Esophagus muscularis mucosa (tissue), 3 donors: ENCODE measurements at regions not wholly inside any gene's neighbourhood (a gene's known extent, or its start where the extent isn't known, plus 50 kb on each side); places are given as distances from the start of the nearest gene placed in this dataset.

ENCODE experiments used
- CTCF ChIP-seq, 3 experiments: fragments of 200-600 bp in 2 of 3; fragments of 450-650 bp in 1 of 3; sonication (generic) in 2 of 3; IDR thresholded peaks; one replicate each; pipeline ENCODE4 v1.5.1; 2017 to 2019; ENCODE audit warnings: antibody characterized with exemption in 3 of 3, mild to moderate bottlenecking in 2 of 3, moderate library complexity in 1 of 3
- POLR2A ChIP-seq: fragments of 450-650 bp; IDR thresholded peaks from one replicate; pipeline ENCODE4 v1.6.1; 2017; ENCODE audit warnings: antibody characterized with exemption, moderate library complexity, mild to moderate bottlenecking, low read depth

- no peak for TF ChIP-seq POLR2A
- no peak for TF ChIP-seq CTCF (IDR thresholded peaks at IDR 0.05)
Measured at GRCh38 chr16:16989368-16989767, 481.4 kb downstream of the XYLT1 start.
